WTC11 (cell line): ENCODE measurements at regions not wholly inside any gene's neighbourhood (a gene's known extent, or its start where the extent isn't known, plus 50 kb on each side); places are given as distances from the start of the nearest gene placed in this dataset.

ENCODE experiments used
- ATAC-seq: fragments of 200-7000 bp; cut with Tn5 transposase; 2 replicates; pipeline ENCODE4 v1.10.0; 2021; ENCODE audit warnings: mild to moderate bottlenecking, moderate library complexity
- CTCF ChIA-PET: fragments of 300-600 bp; sonication (Branson Sonifier 250); formaldehyde crosslinking; loops from one replicate; lab custom pipeline; 2021; ENCODE audit warnings: antibody characterized with exemption; lab: Charles Lee
- POLR2A ChIA-PET: fragments of 350-600 bp; sonication (Branson Sonifier 250); formaldehyde crosslinking; loops from one replicate; lab custom pipeline; 2021; ENCODE audit warnings: antibody characterized with exemption; lab: Charles Lee
- DNase-seq: peaks from one replicate; pipeline ENCODE4 v3.0.0; 2021; ENCODE audit warnings: low spot score
- H3K27ac Mint-ChIP-seq: 2 replicates; pipeline ENCODE4 v1.8.0; 2021; ENCODE audit warnings: mixed read lengths
- H3K27me3 Mint-ChIP-seq: 2 replicates; pipeline ENCODE4 v1.8.0; 2021; ENCODE audit warnings: low read depth, mild to moderate bottlenecking, moderate library complexity, mixed read lengths
- H3K36me3 Mint-ChIP-seq: 2 replicates; pipeline ENCODE4 v1.8.0; 2021; ENCODE audit warnings: mixed read lengths
- H3K4me1 Mint-ChIP-seq: 2 replicates; pipeline ENCODE4 v1.8.0; 2022; ENCODE audit warnings: mixed read lengths
- H3K4me3 Mint-ChIP-seq: 2 replicates; pipeline ENCODE4 v1.8.0; 2021; ENCODE audit warnings: mild to moderate bottlenecking, moderate library complexity, mixed read lengths
- H3K9me3 Mint-ChIP-seq: 2 replicates; pipeline ENCODE4 v1.8.0; 2021; ENCODE audit warnings: mixed read lengths
- ARID4B ChIP-seq: sonication (generic); formaldehyde crosslinking; IDR thresholded peaks from 2 replicates; pipeline ENCODE4 v1.8.0; 2023; ENCODE audit warnings: missing genetic modification reagents, mild to moderate bottlenecking, borderline replicate concordance
- ATF1 ChIP-seq: sonication (generic); formaldehyde crosslinking; IDR thresholded peaks from 2 replicates; pipeline ENCODE4 v1.8.1; 2023; ENCODE audit warnings: mild to moderate bottlenecking, moderate library complexity, missing genetic modification reagents
- CDX4 ChIP-seq: fragments of 250-450 bp; sonication (Bioruptor Pico); IDR thresholded peaks from 2 replicates; pipeline ENCODE4 v1.9.0; 2021; ENCODE audit warnings: moderate library complexity, mild to moderate bottlenecking, inconsistent platforms, borderline replicate concordance
- CREM ChIP-seq: sonication (generic); formaldehyde crosslinking; IDR thresholded peaks from 2 replicates; pipeline ENCODE4 v1.8.1; 2022; ENCODE audit warnings: mild to moderate bottlenecking, missing genetic modification reagents, moderate library complexity
- CTCF ChIP-seq: fragments of 200-600 bp; IDR thresholded peaks from 2 replicates; pipeline ENCODE4 v1.8.0; 2022; ENCODE audit warnings: antibody characterized with exemption
- E2F4 ChIP-seq: sonication (generic); formaldehyde crosslinking; IDR thresholded peaks from 2 replicates; pipeline ENCODE4 v1.8.1; 2022; ENCODE audit warnings: low read depth, mild to moderate bottlenecking, moderate library complexity, missing genetic modification reagents, borderline replicate concordance
- ELF4 ChIP-seq: sonication (generic); formaldehyde crosslinking; IDR thresholded peaks from 2 replicates; pipeline ENCODE4 v1.8.1; 2022; ENCODE audit warnings: low read depth, mild to moderate bottlenecking, moderate library complexity, missing genetic modification reagents
- GABPB1 ChIP-seq: sonication (generic); formaldehyde crosslinking; IDR thresholded peaks from 2 replicates; pipeline ENCODE4 v1.8.1; 2023; ENCODE audit warnings: mild to moderate bottlenecking, missing genetic modification reagents
- JAZF1 ChIP-seq: fragments of 250-450 bp; sonication (Bioruptor Pico); IDR thresholded peaks from 2 replicates; pipeline ENCODE4 v1.9.0; 2021; ENCODE audit warnings: moderate library complexity, mild to moderate bottlenecking, inconsistent platforms
- NFE2L1 ChIP-seq: sonication (generic); formaldehyde crosslinking; IDR thresholded peaks from 2 replicates; pipeline ENCODE4 v1.8.1; 2023; ENCODE audit warnings: missing genetic modification reagents
- NR3C1 ChIP-seq: sonication (generic); formaldehyde crosslinking; conservative IDR thresholded peaks from 2 replicates; pipeline ENCODE4 v1.8.1; 2023; ENCODE audit warnings: low read depth, mild to moderate bottlenecking, missing genetic modification reagents
- RELA ChIP-seq: sonication (generic); formaldehyde crosslinking; IDR thresholded peaks from 2 replicates; pipeline ENCODE4 v1.8.1; 2022; ENCODE audit warnings: missing genetic modification reagents, mild to moderate bottlenecking, borderline replicate concordance
- SMAD3 ChIP-seq: sonication (generic); formaldehyde crosslinking; IDR thresholded peaks from 2 replicates; pipeline ENCODE4 v1.8.0; 2022; ENCODE audit warnings: missing genetic modification reagents, mild to moderate bottlenecking, borderline replicate concordance
- TEAD4 ChIP-seq: sonication (generic); formaldehyde crosslinking; IDR thresholded peaks from 2 replicates; pipeline ENCODE4 v1.8.0; 2022; ENCODE audit warnings: mild to moderate bottlenecking, missing genetic modification reagents
- TP53 ChIP-seq: sonication (generic); formaldehyde crosslinking; IDR thresholded peaks from 2 replicates; pipeline ENCODE4 v1.8.1; 2023; ENCODE audit warnings: mild to moderate bottlenecking, missing genetic modification reagents
- ZNF121 ChIP-seq: sonication (generic); formaldehyde crosslinking; IDR thresholded peaks from 2 replicates; pipeline ENCODE4 v1.8.0; 2023; ENCODE audit warnings: missing genetic modification reagents
- ZNF317 ChIP-seq: sonication (generic); formaldehyde crosslinking; IDR thresholded peaks from 2 replicates; pipeline ENCODE4 v1.8.1; 2023; ENCODE audit warnings: low read depth, mild to moderate bottlenecking, moderate library complexity, missing genetic modification reagents, borderline replicate concordance
- ZNF396 ChIP-seq: fragments of 250-450 bp; sonication (Bioruptor Pico); IDR thresholded peaks from 2 replicates; pipeline ENCODE4 v1.8.0; 2021; ENCODE audit warnings: mild to moderate bottlenecking, moderate library complexity, borderline replicate concordance
- TF ChIP-seq, protein P1 (sequence below): sonication (generic); formaldehyde crosslinking; IDR thresholded peaks from 2 replicates; pipeline ENCODE4 v1.8.1; 2023; ENCODE audit warnings: mild to moderate bottlenecking, missing genetic modification reagents, moderate library complexity
- TF ChIP-seq, protein P2 (sequence below): sonication (generic); formaldehyde crosslinking; IDR thresholded peaks from 2 replicates; pipeline ENCODE4 v1.8.0; 2022; ENCODE audit warnings: missing genetic modification reagents
- TF ChIP-seq, protein P3 (sequence below): sonication (generic); formaldehyde crosslinking; IDR thresholded peaks from 2 replicates; pipeline ENCODE4 v1.8.1; 2022; ENCODE audit warnings: low read depth, missing genetic modification reagents, borderline replicate concordance

DNA sequence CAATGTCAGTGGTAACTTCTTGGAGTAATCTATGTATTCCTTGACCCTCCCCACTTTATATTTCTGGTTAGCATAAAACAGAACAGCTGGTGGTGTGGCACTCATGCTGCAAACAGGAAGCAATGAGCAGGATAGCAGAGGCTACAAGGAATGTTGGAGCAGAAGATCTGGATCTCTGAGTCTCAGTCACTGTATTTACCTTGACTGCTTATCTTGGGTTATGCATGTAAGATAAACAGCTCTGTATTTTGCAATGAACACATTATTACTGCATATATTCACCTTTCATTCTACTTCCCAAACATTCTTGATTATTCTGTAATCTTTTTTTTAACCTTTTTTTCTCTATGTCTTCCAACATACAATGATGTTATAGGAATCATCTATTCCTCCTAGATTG, 977.9 kb upstream of the CNTNAP5 start:
- DNase-seq (no peak), ATAC-seq (no peak)
- Mint-ChIP-seq H3K4me3 (no peak overlapping the region), H3K9me3 (no peaks in the 10 kb centered on the region), H3K27me3 (no peaks in the 10 kb centered on the region), H3K27ac (no peak overlapping the region), H3K36me3 (no peaks in the 10 kb centered on the region), H3K4me1 (no peaks in the 10 kb centered on the region)
- ChIA-PET POLR2A (no interaction called here), CTCF (no interaction called here)
- TF ChIP-seq NFE2L1 = no peak
- no peak for TF ChIP-seq SMAD3 (CRISPR knock-in tag)
- TF ChIP-seq, protein P1, sequence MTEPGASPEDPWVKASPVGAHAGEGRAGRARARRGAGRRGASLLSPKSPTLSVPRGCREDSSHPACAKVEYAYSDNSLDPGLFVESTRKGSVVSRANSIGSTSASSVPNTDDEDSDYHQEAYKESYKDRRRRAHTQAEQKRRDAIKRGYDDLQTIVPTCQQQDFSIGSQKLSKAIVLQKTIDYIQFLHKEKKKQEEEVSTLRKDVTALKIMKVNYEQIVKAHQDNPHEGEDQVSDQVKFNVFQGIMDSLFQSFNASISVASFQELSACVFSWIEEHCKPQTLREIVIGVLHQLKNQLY (CRISPR knock-in tag) = no peak
- TF ChIP-seq ZNF317 (CRISPR knock-in tag) = no peak
- TF ChIP-seq RELA (CRISPR knock-in tag) = no peak
- no peak for TF ChIP-seq ZNF121
- no peak for TF ChIP-seq NR3C1 (CRISPR knock-in tag)
- TF ChIP-seq ATF1 (CRISPR knock-in tag) = no peak
- TF ChIP-seq TP53 (CRISPR knock-in tag) = no peak
- TF ChIP-seq, protein P2, sequence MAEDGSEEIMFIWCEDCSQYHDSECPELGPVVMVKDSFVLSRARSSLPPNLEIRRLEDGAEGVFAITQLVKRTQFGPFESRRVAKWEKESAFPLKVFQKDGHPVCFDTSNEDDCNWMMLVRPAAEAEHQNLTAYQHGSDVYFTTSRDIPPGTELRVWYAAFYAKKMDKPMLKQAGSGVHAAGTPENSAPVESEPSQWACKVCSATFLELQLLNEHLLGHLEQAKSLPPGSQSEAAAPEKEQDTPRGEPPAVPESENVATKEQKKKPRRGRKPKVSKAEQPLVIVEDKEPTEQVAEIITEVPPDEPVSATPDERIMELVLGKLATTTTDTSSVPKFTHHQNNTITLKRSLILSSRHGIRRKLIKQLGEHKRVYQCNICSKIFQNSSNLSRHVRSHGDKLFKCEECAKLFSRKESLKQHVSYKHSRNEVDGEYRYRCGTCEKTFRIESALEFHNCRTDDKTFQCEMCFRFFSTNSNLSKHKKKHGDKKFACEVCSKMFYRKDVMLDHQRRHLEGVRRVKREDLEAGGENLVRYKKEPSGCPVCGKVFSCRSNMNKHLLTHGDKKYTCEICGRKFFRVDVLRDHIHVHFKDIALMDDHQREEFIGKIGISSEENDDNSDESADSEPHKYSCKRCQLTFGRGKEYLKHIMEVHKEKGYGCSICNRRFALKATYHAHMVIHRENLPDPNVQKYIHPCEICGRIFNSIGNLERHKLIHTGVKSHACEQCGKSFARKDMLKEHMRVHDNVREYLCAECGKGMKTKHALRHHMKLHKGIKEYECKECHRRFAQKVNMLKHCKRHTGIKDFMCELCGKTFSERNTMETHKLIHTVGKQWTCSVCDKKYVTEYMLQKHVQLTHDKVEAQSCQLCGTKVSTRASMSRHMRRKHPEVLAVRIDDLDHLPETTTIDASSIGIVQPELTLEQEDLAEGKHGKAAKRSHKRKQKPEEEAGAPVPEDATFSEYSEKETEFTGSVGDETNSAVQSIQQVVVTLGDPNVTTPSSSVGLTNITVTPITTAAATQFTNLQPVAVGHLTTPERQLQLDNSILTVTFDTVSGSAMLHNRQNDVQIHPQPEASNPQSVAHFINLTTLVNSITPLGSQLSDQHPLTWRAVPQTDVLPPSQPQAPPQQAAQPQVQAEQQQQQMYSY (CRISPR knock-in tag) = no peak
- TF ChIP-seq TEAD4 (CRISPR knock-in tag) = no peak
- TF ChIP-seq ARID4B = no peak
- TF ChIP-seq JAZF1 (CRISPR knock-in tag) = no peak
- no peak for TF ChIP-seq GABPB1 (CRISPR knock-in tag)

DNA sequence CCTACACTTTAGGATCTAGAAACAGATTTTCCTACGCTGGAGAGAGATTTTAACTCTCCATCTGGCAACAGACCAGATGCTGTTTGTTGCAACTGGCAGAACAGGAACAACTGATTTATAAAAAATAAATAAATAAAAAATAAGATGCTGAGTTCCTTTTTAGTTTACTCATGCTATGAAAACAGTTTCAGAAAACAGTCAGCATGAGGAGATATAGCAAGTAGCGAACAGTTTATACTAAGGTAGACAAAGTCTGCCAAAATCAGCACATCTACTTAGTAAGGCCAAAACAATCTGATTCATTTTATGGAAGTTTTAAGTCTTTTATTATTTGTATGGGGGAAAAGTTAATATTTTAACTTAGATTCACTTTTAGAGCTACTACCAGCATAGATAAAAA, 974.0 kb upstream of the CNTNAP5 start:
- no peaks in the 10 kb centered on the region for H3K27me3 Mint-ChIP-seq
- ChIA-PET POLR2A (no interaction called here), CTCF (no interaction called here)
- no peaks in the 10 kb centered on the region for H3K36me3 Mint-ChIP-seq
- ATAC-seq (no peak), DNase-seq (no peak)
- no peaks in the 10 kb centered on the region for H3K4me1 Mint-ChIP-seq
- no peaks in the 10 kb centered on the region for H3K9me3 Mint-ChIP-seq
- H3K27ac Mint-ChIP-seq = peak overlapping the region; percentile 3; the same call in 1 of the 2 replicates
- no peak overlapping the region for H3K4me3 Mint-ChIP-seq
- TF ChIP-seq, protein P3, sequence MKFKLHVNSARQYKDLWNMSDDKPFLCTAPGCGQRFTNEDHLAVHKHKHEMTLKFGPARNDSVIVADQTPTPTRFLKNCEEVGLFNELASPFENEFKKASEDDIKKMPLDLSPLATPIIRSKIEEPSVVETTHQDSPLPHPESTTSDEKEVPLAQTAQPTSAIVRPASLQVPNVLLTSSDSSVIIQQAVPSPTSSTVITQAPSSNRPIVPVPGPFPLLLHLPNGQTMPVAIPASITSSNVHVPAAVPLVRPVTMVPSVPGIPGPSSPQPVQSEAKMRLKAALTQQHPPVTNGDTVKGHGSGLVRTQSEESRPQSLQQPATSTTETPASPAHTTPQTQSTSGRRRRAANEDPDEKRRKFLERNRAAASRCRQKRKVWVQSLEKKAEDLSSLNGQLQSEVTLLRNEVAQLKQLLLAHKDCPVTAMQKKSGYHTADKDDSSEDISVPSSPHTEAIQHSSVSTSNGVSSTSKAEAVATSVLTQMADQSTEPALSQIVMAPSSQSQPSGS = no peak
- no peak for TF ChIP-seq ELF4 (CRISPR knock-in tag)
- TF ChIP-seq ZNF317 (CRISPR knock-in tag) = no peak
- no peak for TF ChIP-seq CREM (CRISPR knock-in tag)
- TF ChIP-seq CTCF = no peak
- no peak for TF ChIP-seq ZNF396
- TF ChIP-seq E2F4 (CRISPR knock-in tag) = no peak
- no peak for TF ChIP-seq CDX4
